GM19468 (cell line): ENCODE measurements at regions not wholly inside any gene's neighbourhood (a gene's known extent, or its start where the extent isn't known, plus 50 kb on each side); places are given as distances from the start of the nearest gene placed in this dataset.
A peak's percentile ranks its signal among the peaks of the same experiment; 100 is the strongest.
"Not testable (repeated sequence)": the region's sequence is repeated elsewhere in the genome, so short reads cannot be mapped to it uniquely, and the experiment has no call there.

ENCODE experiments used
- ATAC-seq: cut with Tn5 transposase; IDR thresholded peaks from one replicate; pipeline ENCODE4 v1.9.1; 2021; ENCODE audit warnings: mild to moderate bottlenecking, moderate library complexity, moderate number of reproducible peaks; ENCODE audit not compliant: unreplicated experiment; ENCODE audit errors: extremely low read depth

DNA sequence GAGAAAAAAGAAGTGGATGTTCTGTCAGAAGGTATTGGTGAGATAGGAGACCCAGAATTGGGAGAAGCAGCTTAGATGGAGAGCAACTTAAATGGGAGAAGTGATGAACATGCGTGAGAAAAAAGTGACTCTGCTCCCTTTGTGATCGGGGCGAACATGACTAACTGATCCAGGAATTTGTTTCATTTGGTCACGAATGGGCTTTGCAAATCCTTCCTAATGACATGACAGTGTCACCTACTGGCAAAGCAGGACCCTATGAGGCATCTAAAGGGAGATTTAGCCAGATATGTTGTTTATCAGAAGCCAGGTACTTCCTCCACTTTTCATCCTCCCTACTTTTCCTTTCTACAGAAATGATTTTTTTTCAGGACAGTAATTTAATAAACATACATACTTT is 787.4 kb upstream of the RGMB start:
- no peak for ATAC-seq

DNA sequence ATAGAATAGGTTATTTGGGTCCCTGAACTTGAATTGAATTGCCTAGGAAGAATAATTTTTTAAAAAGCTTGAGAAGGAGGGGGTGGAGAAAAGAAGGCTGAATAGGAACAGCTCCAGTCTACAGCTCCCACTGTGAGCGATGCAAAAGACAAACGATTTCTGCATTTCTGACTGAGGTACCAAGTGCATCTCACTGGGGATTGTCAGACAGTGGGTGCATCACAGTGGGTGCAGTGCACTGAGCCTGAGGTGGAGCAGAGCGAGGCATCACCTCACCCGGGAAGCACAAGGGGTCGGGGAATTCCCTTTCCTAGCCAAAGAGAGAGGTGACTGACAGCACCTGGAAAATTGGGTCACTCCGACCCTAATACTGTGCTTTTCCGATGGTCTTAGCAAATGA is 782.2 kb upstream of the RGMB start:
- ATAC-seq = no peak

DNA sequence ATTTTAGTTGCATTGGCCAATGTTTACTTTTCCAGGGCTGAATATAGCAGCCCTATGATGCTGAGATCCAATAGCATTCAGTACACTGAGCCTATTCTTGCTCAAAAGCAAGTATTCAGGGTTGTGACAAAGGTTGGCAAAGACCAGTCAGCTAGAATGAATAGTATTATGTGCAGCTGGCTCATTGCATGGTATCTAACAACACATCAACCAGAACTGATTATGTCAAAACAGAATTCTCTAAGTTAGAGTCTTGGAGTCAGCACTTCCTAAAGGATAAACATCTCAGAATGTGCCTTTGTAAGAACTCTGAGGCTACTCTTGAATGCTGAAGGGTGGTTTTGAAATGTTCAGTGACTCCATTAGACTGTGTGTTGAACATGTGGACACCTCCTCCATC is 774.5 kb upstream of the RGMB start:
- no peak for ATAC-seq

DNA sequence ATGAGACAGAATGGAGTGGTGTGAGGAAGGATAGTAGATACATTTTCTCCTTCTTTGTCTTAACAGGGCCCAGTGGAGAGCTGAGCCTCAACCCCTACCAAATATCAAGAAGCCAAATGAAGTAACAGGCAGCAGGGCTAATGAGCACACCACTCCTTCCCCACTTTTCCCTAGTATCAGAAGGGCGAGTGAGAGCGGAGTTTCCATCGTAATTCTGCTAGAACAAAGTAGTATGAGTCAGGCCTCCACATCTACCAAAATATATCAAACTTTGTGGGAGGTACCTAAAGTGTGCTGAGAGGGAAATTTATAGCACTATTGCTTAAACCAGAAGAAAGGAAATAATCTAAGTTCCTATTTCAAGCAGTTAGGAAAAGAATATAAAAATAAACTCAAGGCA is 769.0 kb upstream of the RGMB start:
- no peak for ATAC-seq

DNA sequence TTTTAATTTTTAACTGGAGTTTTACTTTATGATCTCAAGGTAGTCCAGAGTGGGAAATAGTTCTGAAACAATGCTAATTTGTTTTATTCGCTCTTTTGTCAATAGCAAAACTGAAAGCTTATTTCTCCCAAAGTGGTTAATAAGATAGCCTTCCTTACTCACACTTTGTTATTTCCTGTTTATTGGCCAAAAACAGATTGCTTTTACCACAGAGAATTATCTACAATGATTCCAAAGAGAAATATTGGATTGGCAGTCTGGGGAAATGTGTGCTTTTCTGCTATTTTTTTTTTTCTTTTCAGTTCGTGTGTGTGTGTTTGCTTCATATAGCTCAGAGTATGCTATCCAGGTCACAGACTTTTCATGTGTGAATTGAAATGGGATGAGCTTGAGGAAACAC is 756.7 kb upstream of the RGMB start:
- no peak for ATAC-seq

DNA sequence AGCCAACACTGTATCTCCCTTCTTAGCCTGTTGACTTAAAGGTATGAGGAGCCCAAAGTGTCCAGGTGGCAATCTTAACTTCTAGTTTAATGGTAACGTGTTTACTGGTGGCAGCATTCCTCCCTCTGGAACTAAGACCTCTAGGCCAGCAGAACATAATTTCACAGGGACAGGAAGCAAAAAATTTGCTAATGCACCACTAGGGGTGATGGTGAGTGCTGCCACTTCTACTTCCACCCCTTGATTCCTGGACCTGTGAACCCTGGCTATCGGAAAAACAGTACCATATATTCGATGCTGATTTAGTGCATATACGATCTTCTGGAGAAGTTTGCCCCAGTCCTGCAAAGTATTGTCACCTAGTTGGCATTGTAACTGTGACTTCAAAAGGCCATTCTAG is 743.2 kb upstream of the RGMB start:
- not testable (repeated sequence) for ATAC-seq

DNA sequence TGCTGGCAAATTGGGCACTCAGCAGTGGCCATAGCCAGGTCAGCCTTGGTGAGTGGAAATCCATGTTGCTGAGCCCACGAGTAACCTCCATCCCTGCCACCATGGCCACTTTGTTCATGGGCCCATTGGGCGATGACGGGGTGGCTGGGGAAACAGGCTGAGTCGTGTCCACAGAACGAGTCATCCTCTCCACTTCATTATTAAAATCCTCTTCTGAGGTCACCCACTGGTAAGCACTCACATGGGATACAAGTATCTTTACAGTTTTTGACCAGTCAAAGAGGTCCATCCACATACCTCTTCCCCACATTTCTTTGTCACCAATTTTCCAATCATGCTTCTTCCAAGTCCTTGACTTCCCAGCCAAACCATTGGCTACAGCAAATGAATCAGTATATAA is 742.4 kb upstream of the RGMB start:
- not testable (repeated sequence) for ATAC-seq

DNA sequence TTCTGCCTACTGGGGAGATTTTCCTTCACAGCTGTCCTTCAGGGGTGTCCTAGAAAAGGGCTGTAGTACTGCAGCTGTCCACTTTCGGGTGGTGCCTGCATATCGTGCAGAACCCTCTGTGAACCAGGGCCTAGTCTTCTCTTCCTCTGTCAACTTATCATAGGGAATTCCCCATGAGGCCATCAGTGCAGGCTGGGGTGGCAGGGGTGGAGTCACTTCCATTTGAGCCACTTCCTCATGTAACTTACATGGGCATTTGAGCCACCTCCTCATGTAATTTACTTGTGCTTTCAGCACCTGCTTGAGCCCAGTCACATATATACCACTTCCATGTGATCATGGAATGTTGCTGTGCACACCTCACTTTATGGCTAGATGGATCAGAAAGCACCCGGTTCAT is 742.0 kb upstream of the RGMB start:
- no peak for ATAC-seq

DNA sequence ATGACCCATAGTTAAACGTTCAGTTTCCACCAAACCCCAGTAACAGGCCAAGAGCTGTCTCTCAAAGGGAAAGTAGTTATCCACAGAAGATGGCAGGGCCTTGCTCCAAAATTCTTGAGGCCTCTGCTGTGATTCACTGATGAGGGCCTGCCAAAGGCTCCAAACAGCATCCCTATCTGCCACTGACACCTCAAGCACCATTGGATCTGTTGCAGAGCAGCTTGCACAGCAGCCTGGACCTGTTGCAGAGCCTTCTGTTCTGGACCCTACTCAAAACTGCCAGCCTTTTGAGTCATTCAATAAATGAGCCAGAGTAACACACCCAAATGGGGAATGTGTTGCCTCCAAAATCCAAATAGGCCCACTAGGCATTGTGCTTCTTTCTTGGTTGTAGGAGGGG is 741.5 kb upstream of the RGMB start:
- ATAC-seq = no peak

DNA sequence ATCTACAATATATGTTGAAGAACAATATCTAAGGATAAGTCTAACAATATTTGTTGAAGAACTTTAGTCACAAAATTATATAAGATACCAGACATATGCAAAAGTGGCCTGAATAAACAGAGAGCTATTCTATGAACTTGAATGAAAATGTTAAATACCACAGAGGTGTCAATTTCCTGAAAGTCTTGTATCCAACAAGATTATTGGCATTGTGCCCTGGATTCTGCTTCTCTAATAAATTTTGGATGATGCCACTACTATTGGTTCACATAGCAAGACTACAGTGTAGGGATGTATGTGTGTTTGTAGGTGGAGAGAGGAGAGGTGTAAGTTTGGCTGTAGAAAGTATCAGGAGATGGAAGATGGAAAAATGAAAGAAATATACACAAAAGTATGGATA is 731.8 kb upstream of the RGMB start:
- ATAC-seq = no peak

DNA sequence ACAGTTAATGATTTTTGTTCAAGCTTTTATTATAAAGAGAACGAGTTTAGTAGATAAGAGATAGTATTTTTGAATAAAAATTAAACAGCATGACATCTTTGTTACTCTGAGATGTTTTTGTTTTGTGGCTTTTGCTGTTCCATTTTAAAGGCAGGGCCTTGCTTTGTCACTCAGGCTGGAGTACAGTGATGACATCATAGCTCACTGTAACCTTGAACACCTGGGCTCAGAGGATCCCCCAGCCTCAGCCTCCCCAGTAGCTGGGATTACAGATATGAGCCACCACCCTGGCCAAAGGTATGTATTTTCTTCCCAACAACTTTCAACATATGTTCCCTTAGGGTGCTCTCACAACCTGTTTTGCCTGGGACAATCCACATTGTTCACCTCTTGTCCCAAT is 730.9 kb upstream of the RGMB start:
- ATAC-seq = no peak

DNA sequence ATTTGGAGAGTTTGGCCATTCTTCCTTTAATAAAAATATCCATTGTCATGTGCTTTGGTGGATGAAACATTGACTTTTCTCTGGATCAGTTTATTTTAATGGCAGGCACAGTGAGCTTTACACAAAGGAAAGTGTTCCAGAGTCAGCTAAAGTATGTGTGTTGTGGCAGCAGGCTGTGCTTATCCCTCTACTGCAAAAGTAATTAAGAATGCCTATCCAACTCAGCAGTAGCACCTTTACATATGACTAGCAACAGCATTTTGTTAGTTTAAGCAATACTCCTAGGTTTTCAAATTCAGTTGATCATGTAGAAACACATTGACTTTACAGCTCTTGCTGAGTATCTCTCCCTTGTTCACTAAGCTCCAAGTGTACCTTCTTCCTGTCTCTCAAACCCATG is 730.5 kb upstream of the RGMB start:
- ATAC-seq = no peak

DNA sequence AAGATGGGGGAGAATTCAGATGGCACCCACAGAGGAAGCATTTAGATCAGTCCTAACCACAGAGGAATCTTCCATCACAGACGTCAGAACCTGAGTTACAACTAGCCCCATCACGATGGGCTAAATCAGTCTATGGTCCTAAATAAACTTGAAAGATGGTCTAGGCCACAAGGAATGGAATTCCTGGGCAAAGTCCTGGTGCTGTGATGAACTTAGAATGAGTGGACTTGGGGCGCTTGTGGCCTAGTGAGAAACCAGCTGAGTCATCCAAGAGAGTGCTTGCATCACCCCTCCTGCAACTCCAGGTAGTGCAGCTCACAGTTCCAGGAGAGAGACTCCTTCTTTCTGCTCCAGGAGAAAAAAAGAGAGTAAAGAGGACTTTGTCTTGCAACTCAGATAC is 722.9 kb upstream of the RGMB start:
- ATAC-seq = no peak

DNA sequence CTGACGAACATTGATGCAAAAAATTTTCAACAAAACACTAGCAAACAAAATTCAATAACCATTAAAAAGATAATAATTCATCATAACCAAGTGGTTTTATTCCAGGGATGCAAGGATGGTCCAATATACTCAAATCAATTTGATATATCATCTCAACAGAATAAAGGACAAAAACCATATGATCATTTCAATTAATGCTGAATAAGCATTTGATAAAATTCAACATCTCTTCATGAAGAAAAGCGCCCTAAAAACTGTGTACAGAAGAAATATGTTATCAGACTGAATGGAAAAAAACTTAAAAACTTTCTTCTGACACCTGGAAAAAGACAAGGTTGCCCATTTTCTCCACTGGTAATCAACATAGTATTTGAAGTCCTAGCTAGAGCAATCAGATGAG is 720.3 kb upstream of the RGMB start:
- no peak for ATAC-seq

DNA sequence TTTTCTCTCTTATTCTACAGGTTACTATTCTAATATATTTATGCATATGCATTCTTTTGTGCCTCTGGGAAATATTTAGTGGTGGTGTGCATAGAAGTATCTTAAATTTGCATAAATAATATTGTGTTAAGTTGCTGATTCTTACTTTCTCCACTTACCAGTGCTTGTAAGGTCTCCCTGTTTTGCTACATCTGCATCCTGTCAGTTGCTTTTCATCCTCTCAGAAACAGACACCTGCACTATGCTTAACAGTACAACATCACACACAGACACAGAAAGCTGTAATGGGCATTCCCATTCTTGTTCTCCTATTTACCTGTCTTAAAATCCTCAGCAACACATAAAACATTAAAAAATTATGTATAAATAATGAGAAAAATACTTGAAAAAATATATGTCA is 713.3 kb upstream of the RGMB start:
- no peak for ATAC-seq

DNA sequence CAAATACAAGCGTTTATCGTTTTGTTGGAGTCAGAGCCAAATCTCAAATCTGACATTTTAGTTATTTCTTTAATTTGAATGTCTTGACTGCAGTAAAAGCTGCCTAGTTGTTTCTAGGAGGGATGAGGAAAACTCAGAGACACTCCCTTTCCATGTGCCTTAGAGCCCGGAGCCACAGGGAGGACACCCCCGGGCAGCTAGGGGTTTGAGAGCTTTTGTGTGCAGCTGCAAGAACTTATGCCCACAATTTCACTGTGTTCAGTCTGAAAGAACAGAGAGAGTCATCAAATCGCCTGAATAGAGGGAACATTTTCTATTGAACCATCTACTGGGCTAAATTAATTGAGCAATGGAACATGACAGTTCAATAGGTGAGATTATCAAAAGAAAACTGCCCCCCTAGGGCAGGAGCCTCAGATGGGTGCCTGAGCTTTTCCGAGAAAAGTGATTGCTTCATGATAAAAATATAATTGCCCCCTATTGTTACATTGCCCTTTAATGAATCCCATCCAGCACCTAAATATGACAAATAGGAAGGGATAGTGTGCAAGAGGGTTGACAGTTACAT is 709.3 kb upstream of the RGMB start:
- no peak for ATAC-seq

DNA sequence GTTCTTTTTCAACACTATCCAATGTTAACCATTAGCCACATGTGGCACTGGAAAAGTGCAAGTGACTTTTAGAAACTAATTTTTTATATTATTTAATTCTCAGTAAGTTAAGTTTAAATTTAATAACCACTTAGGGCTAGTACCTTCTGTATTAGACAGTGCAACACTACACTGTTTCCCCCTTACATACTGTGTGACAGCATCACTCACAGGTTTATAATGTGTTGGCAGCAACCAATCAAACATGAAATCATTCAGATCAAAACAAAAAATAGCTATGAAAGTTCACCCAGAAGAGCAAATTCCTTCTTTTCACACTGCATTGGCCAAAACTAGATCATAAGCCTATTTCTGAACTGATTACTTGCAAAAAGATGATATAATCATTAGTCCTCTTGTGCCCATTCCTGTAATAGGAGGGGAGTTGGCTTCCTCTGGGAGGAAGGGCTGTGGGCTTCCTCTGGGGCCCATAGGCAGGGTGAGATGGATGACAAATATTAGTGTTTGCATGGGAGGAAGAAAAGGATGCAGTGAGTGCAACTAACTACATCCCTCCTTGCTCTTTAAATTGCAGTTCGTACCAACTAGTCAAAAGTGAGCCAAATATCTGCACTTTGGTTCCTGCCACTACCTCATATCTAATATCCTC is 708.1 kb upstream of the RGMB start:
- no peak for ATAC-seq

DNA sequence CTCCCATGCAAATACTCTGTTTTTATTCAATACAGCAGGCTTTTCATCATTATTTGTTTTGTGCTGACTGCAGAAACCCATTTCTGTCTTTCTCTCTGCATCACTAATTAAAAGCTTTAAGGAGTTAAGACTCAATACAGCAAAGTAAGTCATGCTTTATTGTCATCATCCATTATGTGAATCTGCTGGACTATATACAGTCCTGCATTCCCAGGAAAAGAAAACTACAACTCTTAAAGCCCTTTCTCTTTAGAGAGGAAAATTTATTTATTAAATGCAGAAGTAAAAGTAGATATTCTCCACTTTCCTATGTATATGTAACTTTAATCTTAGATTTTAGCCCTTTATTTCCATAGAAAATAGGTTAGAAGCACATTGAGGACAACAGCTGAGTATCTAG is 706.6 kb upstream of the RGMB start:
- no peak for ATAC-seq

DNA sequence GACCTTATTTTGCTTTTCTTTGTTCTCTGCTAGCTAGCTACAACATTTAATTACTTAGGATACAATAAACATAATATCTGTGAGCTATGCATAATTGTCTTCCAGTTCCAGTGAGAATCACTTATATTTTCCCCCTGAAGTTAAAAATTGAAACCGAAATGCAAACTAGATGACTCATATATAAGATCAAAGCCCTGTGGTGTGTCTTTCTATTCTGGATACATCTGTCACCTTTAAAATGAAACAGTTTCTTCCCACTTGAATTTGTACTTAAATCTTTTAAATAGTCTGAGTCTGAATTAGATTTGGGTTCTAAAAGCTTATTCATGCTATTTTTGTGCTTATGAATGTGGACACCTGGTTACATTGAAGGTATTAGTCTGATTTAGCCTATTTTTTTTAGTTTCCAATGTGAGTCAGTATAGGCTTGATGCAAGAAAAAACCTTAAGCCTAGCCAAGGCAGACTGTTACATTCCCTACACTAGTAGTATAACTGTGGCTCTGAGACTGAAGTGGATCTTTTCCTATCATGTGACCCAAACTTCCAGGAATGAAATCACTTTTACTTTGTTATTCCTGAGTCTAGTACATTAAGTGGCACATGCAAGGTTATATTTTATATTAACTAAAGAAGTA is 703.5 kb upstream of the RGMB start:
- peak; percentile 41 for ATAC-seq

DNA sequence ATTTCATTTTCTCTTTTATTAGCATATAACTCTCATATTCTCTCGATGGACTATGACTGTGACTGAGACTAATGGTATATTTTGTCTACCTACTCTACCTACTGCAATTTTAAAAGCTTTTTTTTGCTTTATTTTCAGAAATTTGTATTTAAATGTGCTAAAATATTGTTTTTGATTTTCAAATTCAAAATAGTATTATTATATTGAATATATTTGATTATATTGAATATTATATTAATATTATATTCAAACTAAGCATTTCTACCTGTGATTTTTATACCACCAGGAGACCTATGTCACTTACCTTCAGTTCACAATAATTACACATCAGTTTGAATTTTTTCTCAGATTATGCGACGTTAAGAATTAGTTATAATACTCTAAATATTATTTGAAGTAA is 700.5 kb upstream of the RGMB start:
- ATAC-seq = no peak

DNA sequence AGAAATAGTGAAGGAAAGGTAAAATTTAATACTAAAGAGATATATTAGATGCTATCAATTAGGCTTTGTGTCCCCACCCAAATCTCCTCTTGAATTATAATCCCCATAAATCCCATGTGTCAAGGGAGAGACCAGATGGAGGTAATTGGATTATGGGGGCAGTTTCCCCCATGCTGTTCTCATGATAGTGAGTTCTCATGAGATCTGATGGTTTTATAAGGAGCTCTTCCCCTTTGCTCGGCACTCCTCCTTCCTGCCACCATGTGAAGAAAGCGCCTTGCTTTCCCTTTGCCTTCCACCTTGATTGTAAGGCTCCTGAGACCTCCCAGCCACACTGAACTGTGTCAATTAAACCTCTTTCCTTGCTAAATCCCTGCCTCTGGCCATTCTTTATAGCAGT is 697.0 kb upstream of the RGMB start:
- no peak for ATAC-seq

DNA sequence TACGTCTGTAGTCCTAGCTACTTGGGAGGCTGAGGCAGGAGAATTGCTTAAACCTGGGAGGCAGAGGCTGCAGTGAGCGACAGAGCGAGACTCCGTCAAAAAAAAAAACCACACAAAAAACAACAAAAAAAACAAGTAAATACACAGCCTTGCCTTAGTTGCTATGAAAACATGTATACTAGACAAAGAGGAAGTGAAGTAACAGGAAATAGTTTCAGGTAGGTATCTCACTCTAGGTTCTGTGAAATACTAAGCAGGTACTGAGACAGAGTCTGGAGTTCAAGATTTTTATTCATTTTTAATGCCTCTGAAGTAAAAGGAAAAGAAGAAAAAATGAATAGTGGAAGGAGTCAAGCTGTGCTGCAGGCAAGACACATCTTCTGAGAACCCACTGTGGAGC is 687.9 kb upstream of the RGMB start:
- ATAC-seq = no peak
